ENCODE measurements at regions not wholly inside any gene's neighbourhood (a gene's known extent, or its start where the extent isn't known, plus 50 kb on each side); places are given as distances from the start of the nearest gene placed in this dataset.

DNA sequence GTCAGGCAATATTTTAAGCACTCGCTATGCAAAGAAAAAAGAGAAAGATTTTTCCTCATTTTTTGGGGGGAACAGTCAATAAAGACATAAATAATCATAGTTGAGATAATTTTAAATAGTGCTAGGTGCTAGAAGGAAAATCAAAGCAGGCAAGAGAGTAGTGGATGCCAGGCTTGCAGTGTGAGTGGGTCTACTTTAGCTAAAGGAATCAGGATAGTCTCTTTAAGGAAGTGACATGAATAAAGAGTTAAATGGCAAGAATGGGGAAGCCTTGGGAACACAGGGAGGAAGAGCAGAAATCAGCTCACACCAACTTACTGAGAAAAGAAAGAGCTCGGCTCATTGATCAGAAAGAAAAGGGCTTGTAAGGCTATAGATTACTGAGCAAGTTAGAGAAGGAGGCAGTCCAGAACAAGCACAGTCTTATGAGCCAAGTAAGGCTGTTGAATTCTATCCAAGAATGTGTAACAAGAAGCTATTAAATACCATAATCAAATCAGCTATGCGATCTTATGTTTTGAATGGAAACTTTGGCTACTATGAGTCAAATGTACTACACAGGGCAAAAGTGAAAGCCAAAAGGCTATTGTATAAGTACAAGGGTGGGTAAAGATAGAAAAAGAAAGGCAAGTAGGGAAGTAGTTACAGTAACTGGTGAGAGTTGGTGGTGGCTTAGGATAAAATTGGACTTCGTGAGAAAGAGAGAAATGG lies 833.8 kb upstream of the PIK3C3 start:
- FAIRE-seq (no peak), ATAC-seq (peak; percentile 61), DNase-seq (ENCODE audit: low read depth, low spot score) (no peak)
- no peaks in the 10 kb centered on the region for H3K27me3 ChIP-seq (replicated peaks in 1 of 2; ENCODE audit: control insufficient read depth in 2 of 2, insufficient read depth in 2 of 2, low read length in 1 of 2)
- ChIA-PET SMC1A (ENCODE audit: uncharacterized antibody, unreplicated experiment) (no interaction called here), CTCF (interaction anchor here (1.5 kb wide), 1 partner anchor 25 kb away, joined by 3 read pairs; no protein-coding TSS in a partner anchor), RAD21 (ENCODE audit: unreplicated experiment) (no interaction called here), POLR2A (no interaction called here)
- no peak overlapping the region for H2AFZ ChIP-seq (ENCODE audit: control insufficient read depth, low read depth, low read length)
- BruUV-seq (replicated peaks): no TSS peak
- H3K36me3 ChIP-seq (ENCODE audit: control insufficient read depth in 2 of 2, insufficient read depth in 2 of 2, low read length in 1 of 2): no peaks in the 10 kb centered on the region
- no peaks in the 10 kb centered on the region for H3K4me1 ChIP-seq (ENCODE audit: control insufficient read depth, insufficient read depth, low read length)
- H3K4me2 ChIP-seq (ENCODE audit: control insufficient read depth, insufficient read depth): no peak overlapping the region
- no peak for TF ChIP-seq RAD51 (IDR thresholded peaks at IDR 0.05)
- TF ChIP-seq SMAD5 (IDR thresholded peaks at IDR 0.05; ENCODE audit: low read depth): no peak
- 23% methylated on average over 4 of the region's 4 CpGs for WGBS (ENCODE audit: insufficient coverage, insufficient replicate concordance, low lambda C conversion rate, missing lambda C conversion rate)
- no peaks in the 10 kb centered on the region for H4K20me1 ChIP-seq (ENCODE audit: control insufficient read depth, insufficient read depth)
- no peaks in the 10 kb centered on the region for H3K79me2 ChIP-seq (ENCODE audit: control insufficient read depth, insufficient read depth, low read length)
- no peak overlapping the region for H3K9ac ChIP-seq (ENCODE audit: control insufficient read depth, insufficient read depth, low read length)
- intact Hi-C loops (cut with micrococcal nuclease; ENCODE audit: unreplicated experiment) (no loop called here), in situ Hi-C loops (cut with MboI) (no loop called here)
- H3K9me3 ChIP-seq (replicated peaks; ENCODE audit: control insufficient read depth, insufficient read depth, low read length): no peaks in the 10 kb centered on the region
- no peak overlapping the region for H3K4me3 ChIP-seq
- no peak overlapping the region for H3K27ac ChIP-seq (ENCODE audit: control insufficient read depth, insufficient read depth)

DNA sequence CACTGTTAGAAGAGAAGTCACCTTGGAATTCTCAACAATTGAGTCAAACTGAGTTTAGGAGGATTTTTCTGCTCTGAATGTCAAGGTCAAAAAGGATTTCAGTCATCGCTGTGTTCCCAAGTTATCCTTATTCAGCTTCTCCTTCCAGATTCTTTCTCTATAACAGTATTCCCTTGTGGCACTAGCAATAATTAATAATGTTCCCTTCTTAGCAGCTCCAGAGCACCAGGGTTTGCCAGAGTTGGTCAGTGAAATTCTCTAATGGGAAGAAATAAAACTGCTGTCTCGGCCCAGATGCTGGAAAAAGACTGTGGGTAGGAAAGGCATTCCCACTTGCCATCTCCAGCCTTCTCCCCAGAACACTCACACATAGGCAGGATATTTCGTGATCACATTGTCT lies 836.0 kb upstream of the PIK3C3 start:
- 10% methylated on average over 3 of the region's 3 CpGs for WGBS (ENCODE audit: insufficient coverage, insufficient replicate concordance, low lambda C conversion rate, missing lambda C conversion rate)
- Histone ChIP-seq H3K27ac (ENCODE audit: control insufficient read depth, insufficient read depth) (no peak overlapping the region), H3K36me3 (ENCODE audit: control insufficient read depth in 2 of 2, insufficient read depth in 2 of 2, low read length in 1 of 2) (no peaks in the 10 kb centered on the region), H3K9ac (ENCODE audit: control insufficient read depth, insufficient read depth, low read length) (no peak overlapping the region), H3K79me2 (ENCODE audit: control insufficient read depth, insufficient read depth, low read length) (no peaks in the 10 kb centered on the region), H3K4me1 (ENCODE audit: control insufficient read depth, insufficient read depth, low read length) (no peaks in the 10 kb centered on the region), H3K4me2 (ENCODE audit: control insufficient read depth, insufficient read depth) (no peak overlapping the region), H3K9me3 (replicated peaks; ENCODE audit: control insufficient read depth, insufficient read depth, low read length) (no peaks in the 10 kb centered on the region), H3K4me3 (no peak overlapping the region), H4K20me1 (ENCODE audit: control insufficient read depth, insufficient read depth) (no peaks in the 10 kb centered on the region), H2AFZ (ENCODE audit: control insufficient read depth, low read depth, low read length) (no peak overlapping the region), H3K27me3 (replicated peaks in 1 of 2; ENCODE audit: control insufficient read depth in 2 of 2, insufficient read depth in 2 of 2, low read length in 1 of 2) (no peaks in the 10 kb centered on the region)
- ChIA-PET SMC1A (ENCODE audit: uncharacterized antibody, unreplicated experiment) (no interaction called here), POLR2A (no interaction called here), CTCF (interaction anchor here (0.6 kb wide), 1 partner anchor 254 kb away, joined by 3 read pairs; no protein-coding TSS in a partner anchor), RAD21 (ENCODE audit: unreplicated experiment) (no interaction called here)
- intact Hi-C loops (cut with micrococcal nuclease; ENCODE audit: unreplicated experiment): no loop called here
- TF ChIP-seq SMAD5 (IDR thresholded peaks at IDR 0.05; ENCODE audit: low read depth) (no peak), TBL1XR1 (IDR thresholded peaks at IDR 0.05; ENCODE audit: low read depth, low read length) (no peak)
- TF ChIP-seq, protein P1, sequence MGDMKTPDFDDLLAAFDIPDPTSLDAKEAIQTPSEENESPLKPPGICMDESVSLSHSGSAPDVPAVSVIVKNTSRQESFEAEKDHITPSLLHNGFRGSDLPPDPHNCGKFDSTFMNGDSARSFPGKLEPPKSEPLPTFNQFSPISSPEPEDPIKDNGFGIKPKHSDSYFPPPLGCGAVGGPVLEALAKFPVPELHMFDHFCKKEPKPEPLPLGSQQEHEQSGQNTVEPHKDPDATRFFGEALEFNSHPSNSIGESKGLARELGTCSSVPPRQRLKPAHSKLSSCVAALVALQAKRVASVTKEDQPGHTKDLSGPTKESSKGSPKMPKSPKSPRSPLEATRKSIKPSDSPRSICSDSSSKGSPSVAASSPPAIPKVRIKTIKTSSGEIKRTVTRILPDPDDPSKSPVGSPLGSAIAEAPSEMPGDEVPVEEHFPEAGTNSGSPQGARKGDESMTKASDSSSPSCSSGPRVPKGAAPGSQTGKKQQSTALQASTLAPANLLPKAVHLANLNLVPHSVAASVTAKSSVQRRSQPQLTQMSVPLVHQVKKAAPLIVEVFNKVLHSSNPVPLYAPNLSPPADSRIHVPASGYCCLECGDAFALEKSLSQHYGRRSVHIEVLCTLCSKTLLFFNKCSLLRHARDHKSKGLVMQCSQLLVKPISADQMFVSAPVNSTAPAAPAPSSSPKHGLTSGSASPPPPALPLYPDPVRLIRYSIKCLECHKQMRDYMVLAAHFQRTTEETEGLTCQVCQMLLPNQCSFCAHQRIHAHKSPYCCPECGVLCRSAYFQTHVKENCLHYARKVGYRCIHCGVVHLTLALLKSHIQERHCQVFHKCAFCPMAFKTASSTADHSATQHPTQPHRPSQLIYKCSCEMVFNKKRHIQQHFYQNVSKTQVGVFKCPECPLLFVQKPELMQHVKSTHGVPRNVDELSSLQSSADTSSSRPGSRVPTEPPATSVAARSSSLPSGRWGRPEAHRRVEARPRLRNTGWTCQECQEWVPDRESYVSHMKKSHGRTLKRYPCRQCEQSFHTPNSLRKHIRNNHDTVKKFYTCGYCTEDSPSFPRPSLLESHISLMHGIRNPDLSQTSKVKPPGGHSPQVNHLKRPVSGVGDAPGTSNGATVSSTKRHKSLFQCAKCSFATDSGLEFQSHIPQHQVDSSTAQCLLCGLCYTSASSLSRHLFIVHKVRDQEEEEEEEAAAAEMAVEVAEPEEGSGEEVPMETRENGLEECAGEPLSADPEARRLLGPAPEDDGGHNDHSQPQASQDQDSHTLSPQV (IDR thresholded peaks at IDR 0.05): no peak
- TF ChIP-seq, protein P2, sequence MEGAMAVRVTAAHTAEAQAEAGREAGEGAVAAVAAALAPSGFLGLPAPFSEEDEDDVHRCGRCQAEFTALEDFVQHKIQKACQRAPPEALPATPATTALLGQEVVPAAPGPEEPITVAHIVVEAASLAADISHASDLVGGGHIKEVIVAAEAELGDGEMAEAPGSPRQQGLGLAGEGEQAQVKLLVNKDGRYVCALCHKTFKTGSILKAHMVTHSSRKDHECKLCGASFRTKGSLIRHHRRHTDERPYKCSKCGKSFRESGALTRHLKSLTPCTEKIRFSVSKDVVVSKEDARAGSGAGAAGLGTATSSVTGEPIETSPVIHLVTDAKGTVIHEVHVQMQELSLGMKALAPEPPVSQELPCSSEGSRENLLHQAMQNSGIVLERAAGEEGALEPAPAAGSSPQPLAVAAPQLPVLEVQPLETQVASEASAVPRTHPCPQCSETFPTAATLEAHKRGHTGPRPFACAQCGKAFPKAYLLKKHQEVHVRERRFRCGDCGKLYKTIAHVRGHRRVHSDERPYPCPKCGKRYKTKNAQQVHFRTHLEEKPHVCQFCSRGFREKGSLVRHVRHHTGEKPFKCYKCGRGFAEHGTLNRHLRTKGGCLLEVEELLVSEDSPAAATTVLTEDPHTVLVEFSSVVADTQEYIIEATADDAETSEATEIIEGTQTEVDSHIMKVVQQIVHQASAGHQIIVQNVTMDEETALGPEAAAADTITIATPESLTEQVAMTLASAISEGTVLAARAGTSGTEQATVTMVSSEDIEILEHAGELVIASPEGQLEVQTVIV (IDR thresholded peaks at IDR 0.05; ENCODE audit: borderline replicate concordance, partially characterized antibody): no peak
- in situ Hi-C loops (cut with MboI): no loop called here
- BruUV-seq (replicated peaks): no TSS peak
- no peak for ATAC-seq
- no peak for DNase-seq (ENCODE audit: low read depth, low spot score)
- FAIRE-seq: no peak

All from GM12878 (cell line).